ENCODE measurements at regions not wholly inside any gene's neighbourhood (a gene's known extent, or its start where the extent isn't known, plus 50 kb on each side); places are given as distances from the start of the nearest gene placed in this dataset.

DNA sequence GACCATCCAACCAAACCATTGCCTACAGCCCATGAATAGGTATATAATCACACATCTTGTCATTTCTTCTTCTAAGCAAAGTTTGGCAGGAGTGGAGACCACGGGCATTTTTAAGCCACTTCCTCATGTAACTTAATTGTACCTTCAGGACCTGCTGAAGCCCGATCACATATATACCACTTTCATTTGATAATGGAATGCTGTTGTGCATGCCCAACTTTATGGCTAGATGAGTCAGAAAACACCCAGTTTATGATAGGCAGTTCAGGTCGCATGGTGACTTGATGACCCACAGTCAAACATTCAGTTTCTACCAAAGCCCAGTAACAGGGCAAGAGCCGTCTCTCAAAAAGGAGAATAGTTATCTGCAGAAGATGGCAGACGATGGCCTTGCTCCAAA, 2295.0 kb upstream of the ACO1 start:
- H3K27ac ChIP-seq (ENCODE audit: low read depth, low read length) = no peak overlapping the region
- H3K4me2 ChIP-seq (ENCODE audit: insufficient read depth in 1 of 2, low read depth in 2 of 2, low read length in 2 of 2) = no peak overlapping the region
- no peak overlapping the region for H2AFZ ChIP-seq (ENCODE audit: low read length)
- H3K18ac ChIP-seq (ENCODE audit: extremely low read depth, low read length) = no peak overlapping the region
- no peak overlapping the region for H4K8ac ChIP-seq (ENCODE audit: extremely low read depth, insufficient read depth, low read length)
- 96% methylated on average over 5 of the region's 5 CpGs; no CpG with 5 or more reads in 1 of the 2 experiments for WGBS, 2 experiments (ENCODE audit: extremely low coverage in 1 of 2, insufficient coverage in 1 of 2, insufficient read length in 1 of 2, insufficient replicate concordance in 2 of 2, low coverage in 1 of 2, low lambda C conversion rate in 2 of 2, missing lambda C conversion rate in 1 of 2)
- H3K14ac ChIP-seq (ENCODE audit: insufficient read length) = no peak overlapping the region
- H3K23ac ChIP-seq (ENCODE audit: insufficient read length) = no peak overlapping the region
- H3K4me3 ChIP-seq (ENCODE audit: extremely low read depth in 1 of 4, insufficient read depth in 2 of 4, low read depth in 3 of 4, low read length in 4 of 4) = no peak overlapping the region
- no peak overlapping the region for H2AK5ac ChIP-seq (ENCODE audit: low read depth, low read length)
- no peak overlapping the region for H3K56ac ChIP-seq (replicated peaks; ENCODE audit: insufficient read length, low read depth, low read length)
- H3K9ac ChIP-seq (replicated peaks in 1 of 4; ENCODE audit: extremely low read depth in 1 of 4, low read depth in 3 of 4, low read length in 3 of 4) = no peak overlapping the region
- H4K5ac ChIP-seq (ENCODE audit: insufficient read length, low read depth, low read length) = no peak overlapping the region
- TF ChIP-seq KDM1A (IDR thresholded peaks at IDR 0.05; ENCODE audit: borderline replicate concordance, low read length) = no peak
- no peak overlapping the region for H2BK15ac ChIP-seq (ENCODE audit: low read length)
- H3K23me2 ChIP-seq (ENCODE audit: low read depth, low read length) = no peaks in the 10 kb centered on the region
- FAIRE-seq (no peak), DNase-seq (ENCODE audit: low read depth in 1 of 2, low spot score in 2 of 2) (no peak)
- no peaks in the 10 kb centered on the region for H4K20me1 ChIP-seq (replicated peaks in 1 of 2; ENCODE audit: control insufficient read depth in 1 of 2, insufficient read depth in 2 of 2, low read length in 2 of 2)
- no peaks in the 10 kb centered on the region for H3K9me3 ChIP-seq (ENCODE audit: insufficient read depth in 2 of 2, low read depth in 1 of 2, low read length in 1 of 2)
- no peak overlapping the region for H4K91ac ChIP-seq (replicated peaks; ENCODE audit: insufficient read length, low read length)
- no peak overlapping the region for H2BK5ac ChIP-seq (ENCODE audit: low read depth, low read length)
- no peak overlapping the region for H2BK120ac ChIP-seq (replicated peaks; ENCODE audit: low read depth, low read length)
- POLR2A ChIA-PET (ENCODE audit: partially characterized antibody) = interaction anchor here (0.6 kb wide), 1 partner anchor 229 kb away, joined by 3 read pairs; no protein-coding TSS in a partner anchor
- no peaks in the 10 kb centered on the region for H3K27me3 ChIP-seq (replicated peaks in 1 of 4; ENCODE audit: control insufficient read depth in 3 of 4, extremely low read depth in 1 of 4, insufficient read depth in 3 of 4, low read length in 3 of 4)
- H2BK20ac ChIP-seq (ENCODE audit: low read length) = no peak overlapping the region
- no peak overlapping the region for H2BK12ac ChIP-seq (ENCODE audit: low read depth, low read length)
- H3K4me1 ChIP-seq (replicated peaks in 1 of 4; ENCODE audit: control insufficient read depth in 3 of 4, insufficient read depth in 4 of 4, low read length in 3 of 4) = no peaks in the 10 kb centered on the region
- no peaks in the 10 kb centered on the region for H3K79me2 ChIP-seq (ENCODE audit: control insufficient read depth in 1 of 2, insufficient read depth in 2 of 2, low read length in 2 of 2)
- no peak overlapping the region for H3K4ac ChIP-seq (replicated peaks; ENCODE audit: insufficient read length, low read depth, low read length)
- no peaks in the 10 kb centered on the region for H3K79me1 ChIP-seq (ENCODE audit: low read depth, low read length)
- H3K36me3 ChIP-seq (ENCODE audit: control insufficient read depth in 2 of 4, insufficient read depth in 4 of 4, low read length in 3 of 4) = no peaks in the 10 kb centered on the region
- CTCF ChIA-PET (ENCODE audit: partially characterized antibody) = no interaction called here
